ENCODE measurements at regions not wholly inside any gene's neighbourhood (a gene's known extent, or its start where the extent isn't known, plus 50 kb on each side); places are given as distances from the start of the nearest gene placed in this dataset.
"Not testable (repeated sequence)": the region's sequence is repeated elsewhere in the genome, so short reads cannot be mapped to it uniquely, and the experiment has no call there.

GRCh38 chr3:159260049-159260662 lies 458.3 kb downstream of the MFSD1 start:
- Histone ChIP-seq H3F3A (ENCODE audit: insufficient read depth, low read length, poor library complexity, severe bottlenecking) (no peaks in the 10 kb centered on the region), H3K27me3 (ENCODE audit: insufficient read depth, low read depth, low read length) (no peaks in the 10 kb centered on the region), H3K9me2 (ENCODE audit: insufficient read depth, low read length) (no peaks in the 10 kb centered on the region)

GRCh38 chr3:159261333-159261732 lies 459.5 kb downstream of the MFSD1 start:
- H3K27me3 ChIP-seq (ENCODE audit: insufficient read depth, low read depth, low read length); H3K79me2 ChIP-seq (replicated peaks; ENCODE audit: insufficient read depth, low read length); H2AFZ ChIP-seq (ENCODE audit: low read depth, low read length); H3K9me2 ChIP-seq (ENCODE audit: insufficient read depth, low read length); H3K4me2 ChIP-seq (ENCODE audit: low read length); H3K36me3 ChIP-seq (ENCODE audit: insufficient read depth, low read length); H3F3A ChIP-seq (ENCODE audit: insufficient read depth, low read length, poor library complexity, severe bottlenecking); H4K20me1 ChIP-seq (ENCODE audit: insufficient read depth); H3K27ac ChIP-seq (ENCODE audit: low read length); H3K4me3 ChIP-seq (ENCODE audit: low read length); H3K9me3 ChIP-seq (ENCODE audit: low read length); H3K9ac ChIP-seq (ENCODE audit: low read length): not testable (repeated sequence)

More at GRCh38 chr3:159260049-159260662, 458.3 kb downstream of the MFSD1 start:
- no peak overlapping the region for H2AFZ ChIP-seq (ENCODE audit: low read depth, low read length)
- no peak overlapping the region for H3K9ac ChIP-seq (ENCODE audit: low read length)
- TF ChIP-seq, protein P1, sequence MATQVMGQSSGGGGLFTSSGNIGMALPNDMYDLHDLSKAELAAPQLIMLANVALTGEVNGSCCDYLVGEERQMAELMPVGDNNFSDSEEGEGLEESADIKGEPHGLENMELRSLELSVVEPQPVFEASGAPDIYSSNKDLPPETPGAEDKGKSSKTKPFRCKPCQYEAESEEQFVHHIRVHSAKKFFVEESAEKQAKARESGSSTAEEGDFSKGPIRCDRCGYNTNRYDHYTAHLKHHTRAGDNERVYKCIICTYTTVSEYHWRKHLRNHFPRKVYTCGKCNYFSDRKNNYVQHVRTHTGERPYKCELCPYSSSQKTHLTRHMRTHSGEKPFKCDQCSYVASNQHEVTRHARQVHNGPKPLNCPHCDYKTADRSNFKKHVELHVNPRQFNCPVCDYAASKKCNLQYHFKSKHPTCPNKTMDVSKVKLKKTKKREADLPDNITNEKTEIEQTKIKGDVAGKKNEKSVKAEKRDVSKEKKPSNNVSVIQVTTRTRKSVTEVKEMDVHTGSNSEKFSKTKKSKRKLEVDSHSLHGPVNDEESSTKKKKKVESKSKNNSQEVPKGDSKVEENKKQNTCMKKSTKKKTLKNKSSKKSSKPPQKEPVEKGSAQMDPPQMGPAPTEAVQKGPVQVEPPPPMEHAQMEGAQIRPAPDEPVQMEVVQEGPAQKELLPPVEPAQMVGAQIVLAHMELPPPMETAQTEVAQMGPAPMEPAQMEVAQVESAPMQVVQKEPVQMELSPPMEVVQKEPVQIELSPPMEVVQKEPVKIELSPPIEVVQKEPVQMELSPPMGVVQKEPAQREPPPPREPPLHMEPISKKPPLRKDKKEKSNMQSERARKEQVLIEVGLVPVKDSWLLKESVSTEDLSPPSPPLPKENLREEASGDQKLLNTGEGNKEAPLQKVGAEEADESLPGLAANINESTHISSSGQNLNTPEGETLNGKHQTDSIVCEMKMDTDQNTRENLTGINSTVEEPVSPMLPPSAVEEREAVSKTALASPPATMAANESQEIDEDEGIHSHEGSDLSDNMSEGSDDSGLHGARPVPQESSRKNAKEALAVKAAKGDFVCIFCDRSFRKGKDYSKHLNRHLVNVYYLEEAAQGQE (IDR thresholded peaks at IDR 0.05; ENCODE audit: borderline replicate concordance): no peak
- TF ChIP-seq EP300 (conservative IDR thresholded peaks at IDR 0.05; ENCODE audit: poor library complexity, severe bottlenecking) (no peak), RAD21 (conservative IDR thresholded peaks at IDR 0.05) (peak; percentile 91), SMC3 (conservative IDR thresholded peaks at IDR 0.05; ENCODE audit: poor library complexity) (peak; percentile 95), CTCF (IDR thresholded peaks at IDR 0.05; ENCODE audit: poor library complexity, severe bottlenecking) (peak; percentile 90)
- no peak overlapping the region for H3K4me2 ChIP-seq (ENCODE audit: low read length)
- H3K36me3 ChIP-seq (ENCODE audit: insufficient read depth, low read length): no peaks in the 10 kb centered on the region
- no peak overlapping the region for H3K27ac ChIP-seq (ENCODE audit: low read length)
- H4K20me1 ChIP-seq (ENCODE audit: insufficient read depth): no peaks in the 10 kb centered on the region
- H3K4me3 ChIP-seq (ENCODE audit: low read length): no peak overlapping the region
- H3K79me2 ChIP-seq (replicated peaks; ENCODE audit: insufficient read depth, low read length): no peaks in the 10 kb centered on the region
- H3K9me3 ChIP-seq (ENCODE audit: low read length): no peaks in the 10 kb centered on the region

GRCh38 chr3:159263750-159264553 lies 462.1 kb downstream of the MFSD1 start:
- no peak overlapping the region for H3K9ac ChIP-seq (ENCODE audit: low read length)
- no peak overlapping the region for H3K4me3 ChIP-seq (ENCODE audit: low read length)
- H3F3A ChIP-seq (ENCODE audit: insufficient read depth, low read length, poor library complexity, severe bottlenecking): no peaks in the 10 kb centered on the region
- no peaks in the 10 kb centered on the region for H3K27me3 ChIP-seq (ENCODE audit: insufficient read depth, low read depth, low read length)
- no peak for TF ChIP-seq MXI1 (conservative IDR thresholded peaks at IDR 0.05; ENCODE audit: poor library complexity, severe bottlenecking)
- peak; percentile 92 for TF ChIP-seq SMC3 (conservative IDR thresholded peaks at IDR 0.05; ENCODE audit: poor library complexity)
- no peak for TF ChIP-seq EP300 (conservative IDR thresholded peaks at IDR 0.05; ENCODE audit: poor library complexity, severe bottlenecking)
- no peak for TF ChIP-seq TAF1 (IDR thresholded peaks at IDR 0.05; ENCODE audit: low read depth)
- TF ChIP-seq, protein P1 (IDR thresholded peaks at IDR 0.05; ENCODE audit: borderline replicate concordance): no peak
- TF ChIP-seq RAD21 (conservative IDR thresholded peaks at IDR 0.05): peak; percentile 91
- peak; percentile 87 for TF ChIP-seq CTCF (IDR thresholded peaks at IDR 0.05; ENCODE audit: poor library complexity, severe bottlenecking)
- no peak for TF ChIP-seq EZH2 (IDR thresholded peaks at IDR 0.05; ENCODE audit: borderline replicate concordance, insufficient read depth, low read length, poor library complexity, severe bottlenecking)
- no peak for TF ChIP-seq POLR2AphosphoS5 (IDR thresholded peaks at IDR 0.05)
- no peaks in the 10 kb centered on the region for H3K9me2 ChIP-seq (ENCODE audit: insufficient read depth, low read length)
- no peaks in the 10 kb centered on the region for H3K79me2 ChIP-seq (replicated peaks; ENCODE audit: insufficient read depth, low read length)
- H3K36me3 ChIP-seq (ENCODE audit: insufficient read depth, low read length): no peaks in the 10 kb centered on the region
- H3K27ac ChIP-seq (ENCODE audit: low read length): no peak overlapping the region
- no peaks in the 10 kb centered on the region for H4K20me1 ChIP-seq (ENCODE audit: insufficient read depth)
- no peak overlapping the region for H3K4me2 ChIP-seq (ENCODE audit: low read length)
- H3K9me3 ChIP-seq (ENCODE audit: low read length): no peaks in the 10 kb centered on the region
- no peak overlapping the region for H2AFZ ChIP-seq (ENCODE audit: low read depth, low read length)

Measured in neural cell (in vitro differentiated cells).